Esophagus squamous epithelium (tissue), 5 donors: ENCODE measurements at regions not wholly inside any gene's neighbourhood (a gene's known extent, or its start where the extent isn't known, plus 50 kb on each side); places are given as distances from the start of the nearest gene placed in this dataset.

Experiments
- DNase-seq: peaks from one replicate; lab custom pipeline; 2025; lab: John Stamatoyannopoulos, UW
- H3K27ac ChIP-seq, 4 donors: fragments of 200-600 bp; sonication (generic); one replicate each; pipeline ENCODE4 v1.5.1; 2016 to 2019; ENCODE audit warnings: mild to moderate bottlenecking in 1 of 4
- H3K27me3 ChIP-seq, 4 donors: fragments of 200-600 bp; sonication (generic); 1 replicate in 3 of 4; 2 replicates in 1 of 4; pipeline versions ENCODE4 v1.5.1 to v1.6.0; 2017 to 2021; ENCODE audit warnings: antibody characterized with exemption in 1 of 4
- H3K36me3 ChIP-seq, 3 donors: fragments of 200-600 bp; sonication (generic); one replicate each; pipeline ENCODE4 v1.5.1; 2016 to 2019
- H3K4me1 ChIP-seq, 3 donors: fragments of 200-600 bp; sonication (generic); one replicate each; pipeline ENCODE4 v1.5.1; 2017 to 2019
- H3K4me3 ChIP-seq, 4 donors: fragments of 200-600 bp; sonication (generic); 1 replicate in 3 of 4; 2 replicates in 1 of 4; pipeline ENCODE4 v1.5.1; 2016 to 2019; ENCODE audit warnings: mild to moderate bottlenecking in 2 of 4, moderate library complexity in 1 of 4
- H3K9me3 ChIP-seq, 3 donors: fragments of 200-600 bp; sonication (generic); one replicate each; pipeline ENCODE4 v1.5.1; 2016 to 2019
- CTCF ChIP-seq, 6 experiments: fragments of 450-650 bp in 4 of 6; fragments of 200-600 bp in 2 of 6; sonication (generic) in 2 of 6; IDR thresholded peaks; one replicate each; pipeline ENCODE4 v1.5.1; 2016 to 2019; ENCODE audit warnings: antibody characterized with exemption in 6 of 6, mild to moderate bottlenecking in 4 of 6, moderate library complexity in 4 of 6
- POLR2A ChIP-seq, 4 donors: fragments of 450-650 bp; IDR thresholded peaks; one replicate each; pipeline ENCODE4 v1.6.1; 2017; ENCODE audit warnings: antibody characterized with exemption in 4 of 4, mild to moderate bottlenecking in 4 of 4, moderate library complexity in 3 of 4
- WGBS, 2 donors: methylation state at CpG; one replicate each; pipeline ENCODE4 v1.1.5; 2018; 5-methylcytosine and 5-hydroxymethylcytosine counted together
- intact Hi-C: fragments of 100-400 bp; cut with DNase I; formaldehyde crosslinking; loops from one replicate; pipeline ENCODE4 v1.15.0; 2022
- donor health status: DM: yes; HTN: yes; CAD: no.

GRCh38 chr15:62432702-62433398 lies 267.8 kb upstream of the C2CD4B start:
- Histone ChIP-seq H3K27ac (peak overlapping the region in 3 of 4 donors; percentile 32 to 51 (median 36)), H3K36me3 (no peaks in the 10 kb centered on the region), H3K4me3 (no peak overlapping the region), H3K4me1 (peaks cover 0 to under 1% (median 0%) of the 10 kb centered on the region in 3 donors), H3K27me3 (no peaks in the 10 kb centered on the region), H3K9me3 (no peaks in the 10 kb centered on the region)
- no peak for DNase-seq
- intact Hi-C loops = no loop called here
- TF ChIP-seq CTCF (IDR thresholded peaks at IDR 0.05) (no peak), POLR2A (IDR thresholded peaks at IDR 0.05) (no peak)
- 70 to 76% methylated on average over 4 to 5 of the region's 5 CpGs for WGBS, 2 donors

- no peaks in the 10 kb centered on the region for H3K27me3 ChIP-seq
- DNase-seq = no peak
- no peak overlapping the region for H3K27ac ChIP-seq
- TF ChIP-seq CTCF (IDR thresholded peaks at IDR 0.05) (no peak), POLR2A (IDR thresholded peaks at IDR 0.05) (no peak)
- WGBS, 2 donors = 76 to 90% methylated on average over 1 to 4 of the region's 4 CpGs
- H3K36me3 ChIP-seq = no peaks in the 10 kb centered on the region
- peaks cover 0 to 20% (median 3%) of the 10 kb centered on the region in 3 donors for H3K4me1 ChIP-seq
- no peaks in the 10 kb centered on the region for H3K9me3 ChIP-seq
- H3K4me3 ChIP-seq = no peak overlapping the region
- intact Hi-C loops = no loop called here
Observed at GRCh38 chr15:62436235-62436634, 271.1 kb upstream of the C2CD4B start.

- intact Hi-C loops = no loop called here
- H3K9me3 ChIP-seq = no peaks in the 10 kb centered on the region
- H3K27me3 ChIP-seq = no peaks in the 10 kb centered on the region
- TF ChIP-seq CTCF (IDR thresholded peaks at IDR 0.05) = no peak
- TF ChIP-seq POLR2A (IDR thresholded peaks at IDR 0.05) = no peak
- H3K4me3 ChIP-seq = no peak overlapping the region
- no peaks in the 10 kb centered on the region for H3K36me3 ChIP-seq
- no peak overlapping the region for H3K27ac ChIP-seq
- no peak for DNase-seq
- WGBS, 2 donors = 77 to 100% methylated on average over 2 of the region's 2 CpGs
- peaks cover 0 to 20% (median 3%) of the 10 kb centered on the region in 3 donors for H3K4me1 ChIP-seq
Observed at GRCh38 chr15:62437753-62438152, 272.7 kb upstream of the C2CD4B start.

- H3K27ac ChIP-seq = peak overlapping the region in 3 of 4 donors; percentile 66 to 80 (median 68)
- H3K4me1 ChIP-seq = peaks cover 0 to 22% (median 3%) of the 10 kb centered on the region in 3 donors
- no peaks in the 10 kb centered on the region for H3K36me3 ChIP-seq
- H3K4me3 ChIP-seq = no peak overlapping the region
- DNase-seq = no peak
- H3K27me3 ChIP-seq = no peaks in the 10 kb centered on the region
- intact Hi-C loops = no loop called here
- TF ChIP-seq CTCF (IDR thresholded peaks at IDR 0.05) (no peak), POLR2A (IDR thresholded peaks at IDR 0.05) (no peak)
- WGBS, 2 donors = 70 to 74% methylated on average over 5 of the region's 5 CpGs
- H3K9me3 ChIP-seq = no peaks in the 10 kb centered on the region
Observed at GRCh38 chr15:62439543-62440016, 274.5 kb upstream of the C2CD4B start.

- H3K4me3 ChIP-seq = no peak overlapping the region
- H3K36me3 ChIP-seq = no peaks in the 10 kb centered on the region
- no peaks in the 10 kb centered on the region for H3K9me3 ChIP-seq
- H3K27me3 ChIP-seq = no peaks in the 10 kb centered on the region
- WGBS, 2 donors = 75 to 81% methylated on average over 11 of the region's 11 CpGs
- peak overlapping the region; percentile 12 to 80 (median 66) for H3K27ac ChIP-seq
- intact Hi-C loops = no loop called here
- no peak for DNase-seq
- peaks cover 0 to 32% (median 10%) of the 10 kb centered on the region in 3 donors for H3K4me1 ChIP-seq
- TF ChIP-seq CTCF (IDR thresholded peaks at IDR 0.05) (no peak), POLR2A (IDR thresholded peaks at IDR 0.05) (no peak)
Observed at GRCh38 chr15:62440362-62441105, 275.4 kb upstream of the C2CD4B start.
